GM19452 (cell line): ENCODE measurements at regions not wholly inside any gene's neighbourhood (a gene's known extent, or its start where the extent isn't known, plus 50 kb on each side); places are given as distances from the start of the nearest gene placed in this dataset.

ENCODE experiments used
- ATAC-seq: cut with Tn5 transposase; IDR thresholded peaks from one replicate; pipeline ENCODE4 v1.9.1; 2021; ENCODE audit not compliant: unreplicated experiment

GRCh38 chr1:170310951-170311350 is 165.2 kb downstream of the NTMT2 start:
- no peak for ATAC-seq

GRCh38 chr1:170313306-170313705 is 167.5 kb downstream of the NTMT2 start:
- ATAC-seq, result no peak

- no peak for ATAC-seq
Observed at GRCh38 chr1:170316270-170316669, 170.5 kb downstream of the NTMT2 start.

- no peak for ATAC-seq
Observed at GRCh38 chr1:170318141-170318540, 172.4 kb downstream of the NTMT2 start.

GRCh38 chr1:170318736-170319135 is 173.0 kb downstream of the NTMT2 start:
- ATAC-seq, result no peak

- ATAC-seq, result no peak
Observed at GRCh38 chr1:170321113-170321512, 175.4 kb downstream of the NTMT2 start.

- no peak for ATAC-seq
Observed at GRCh38 chr1:170326186-170326585, 180.4 kb downstream of the NTMT2 start.

- ATAC-seq, result no peak
Observed at GRCh38 chr1:170332801-170333200, 187.0 kb downstream of the NTMT2 start.

- ATAC-seq, result no peak
Observed at GRCh38 chr1:170337413-170337994, 191.7 kb downstream of the NTMT2 start.

- no peak for ATAC-seq
Observed at GRCh38 chr1:170339534-170339933, 192.4 kb upstream of the GORAB start.

- no peak for ATAC-seq
Observed at GRCh38 chr1:170340308-170340707, 191.7 kb upstream of the GORAB start.

- no peak for ATAC-seq
Observed at GRCh38 chr1:170351366-170351946, 180.5 kb upstream of the GORAB start.

GRCh38 chr1:170354246-170354645 is 177.7 kb upstream of the GORAB start:
- no peak for ATAC-seq

- ATAC-seq, result no peak
Observed at GRCh38 chr1:170354690-170355089, 177.3 kb upstream of the GORAB start.

GRCh38 chr1:170355267-170355801 is 176.6 kb upstream of the GORAB start:
- ATAC-seq, result no peak

GRCh38 chr1:170356585-170356984 is 175.4 kb upstream of the GORAB start:
- no peak for ATAC-seq

- ATAC-seq, result no peak
Observed at GRCh38 chr1:170357750-170358149, 174.2 kb upstream of the GORAB start.

GRCh38 chr1:170360601-170361000 is 171.4 kb upstream of the GORAB start:
- no peak for ATAC-seq

- no peak for ATAC-seq
Observed at GRCh38 chr1:170365331-170365730, 166.6 kb upstream of the GORAB start.

- no peak for ATAC-seq
Observed at GRCh38 chr1:170366980-170367379, 165.0 kb upstream of the GORAB start.

GRCh38 chr1:170367615-170368014 is 164.4 kb upstream of the GORAB start:
- no peak for ATAC-seq

- no peak for ATAC-seq
Observed at GRCh38 chr1:170369000-170369399, 163.0 kb upstream of the GORAB start.

- ATAC-seq, result no peak
Observed at GRCh38 chr1:170369417-170369816, 162.5 kb upstream of the GORAB start.
